IMR-90 (cell line): ENCODE measurements at regions not wholly inside any gene's neighbourhood (a gene's known extent, or its start where the extent isn't known, plus 50 kb on each side); places are given as distances from the start of the nearest gene placed in this dataset.

Experiments used
- ATAC-seq: fragments of 200-7000 bp; cut with Tn5 transposase; 2 replicates; pipeline ENCODE4 v1.9.1; 2020; ENCODE audit warnings: low read depth, mild to moderate bottlenecking, moderate library complexity
- BruUV-seq: library from RNA; stranded (reverse); fragments of 400-500 nt; replicated peaks from 2 replicates; lab custom pipeline; 2021; lab: Mats Ljungman, UMichigan
- CTCF ChIA-PET: fragments of 300-600 bp; formaldehyde crosslinking; extraction: SDS; loops from one replicate; lab custom pipeline; 2021; ENCODE audit warnings: antibody characterized with exemption; lab: Yijun Ruan, JAX
- POLR2A ChIA-PET: fragments of 300-600 bp; sonication (Branson Sonifier 250); formaldehyde crosslinking; loops from one replicate; lab custom pipeline; 2022; ENCODE audit warnings: antibody characterized with exemption; ENCODE audit not compliant: unreplicated experiment; lab: Charles Lee
- DNase-seq: peaks from one replicate; pipeline ENCODE4 v3.0.0; 2013
- H2AFZ ChIP-seq: replicated peaks from 2 replicates; pipeline ENCODE3; 2013; ENCODE audit warnings: low read length, mild to moderate bottlenecking; ENCODE audit not compliant: poor library complexity
- H2AK5ac ChIP-seq: 2 replicates; pipeline ENCODE4 v1.6.1; 2013; ENCODE audit warnings: low read depth, low read length, inconsistent platforms
- H2AK9ac ChIP-seq: replicated peaks from 2 replicates; pipeline ENCODE3; 2013; ENCODE audit warnings: mild to moderate bottlenecking, low read depth, low read length, moderate library complexity; ENCODE audit not compliant: poor library complexity
- H2BK120ac ChIP-seq: 2 replicates; pipeline ENCODE4 v1.6.1; 2013; ENCODE audit warnings: low read depth, low read length, inconsistent platforms
- H2BK15ac ChIP-seq: 3 replicates; pipeline ENCODE4 v1.6.1; 2013; ENCODE audit warnings: low read depth, low read length, inconsistent platforms
- H2BK20ac ChIP-seq: 2 replicates; pipeline ENCODE4 v1.6.1; 2013; ENCODE audit warnings: low read depth, mild to moderate bottlenecking, inconsistent platforms, low read length, moderate library complexity
- H2BK5ac ChIP-seq: 2 replicates; pipeline ENCODE4 v1.6.1; 2013; ENCODE audit warnings: mild to moderate bottlenecking, low read depth, low read length, inconsistent platforms; ENCODE audit not compliant: poor library complexity, severe bottlenecking
- H3K14ac ChIP-seq: replicated peaks from 2 replicates; pipeline ENCODE4 v1.6.1; 2013; ENCODE audit warnings: low read depth, low read length, inconsistent platforms
- H3K18ac ChIP-seq: 2 replicates; pipeline ENCODE4 v1.6.1; 2013; ENCODE audit warnings: low read depth, low read length, control low read depth
- H3K23ac ChIP-seq: 2 replicates; pipeline ENCODE4 v1.6.1; 2013; ENCODE audit warnings: low read depth, low read length, inconsistent platforms
- H3K27ac ChIP-seq: 2 replicates; pipeline ENCODE4 v1.5.1; 2013; ENCODE audit warnings: mild to moderate bottlenecking, control low read depth, low read length; ENCODE audit not compliant: insufficient read depth
- H3K27me3 ChIP-seq: 2 replicates; pipeline ENCODE4 v1.6.1; 2013; ENCODE audit warnings: low read length; ENCODE audit not compliant: control insufficient read depth, insufficient read depth
- H3K36me3 ChIP-seq: 2 replicates; pipeline ENCODE4 v1.6.1; 2013; ENCODE audit warnings: low read length, mixed read lengths; ENCODE audit not compliant: control insufficient read depth, insufficient read depth
- H3K4ac ChIP-seq: 2 replicates; pipeline ENCODE4 v1.6.1; 2013; ENCODE audit warnings: low read depth, low read length, inconsistent platforms
- H3K4me1 ChIP-seq: 2 replicates; pipeline ENCODE4 v1.6.1; 2013; ENCODE audit warnings: low read length, mixed read lengths; ENCODE audit not compliant: control insufficient read depth, insufficient read depth
- H3K4me2 ChIP-seq: 2 replicates; pipeline ENCODE4 v1.6.1; 2013; ENCODE audit warnings: low read depth, mild to moderate bottlenecking, control low read depth, low read length, moderate library complexity
- H3K4me3 ChIP-seq: 2 replicates; pipeline ENCODE4 v1.5.1; 2013; ENCODE audit warnings: low read depth, mild to moderate bottlenecking, control low read depth, low read length, moderate library complexity; ENCODE audit not compliant: insufficient read depth
- H3K56ac ChIP-seq: 2 replicates; pipeline ENCODE4 v1.6.1; 2013; ENCODE audit warnings: low read length, inconsistent platforms; ENCODE audit not compliant: insufficient read depth; ENCODE audit errors: extremely low read depth
- H3K79me1 ChIP-seq, 2 experiments: 2 replicates each; pipeline ENCODE4 v1.6.1; 2013; ENCODE audit warnings: low read length in 2 of 2, inconsistent platforms in 1 of 2, low read depth in 1 of 2
- H3K9ac ChIP-seq: 2 replicates; pipeline ENCODE4 v1.6.1; 2013; ENCODE audit warnings: low read depth, low read length, control low read depth
- H3K9me1 ChIP-seq: 2 replicates; pipeline ENCODE4 v1.6.1; 2013; ENCODE audit warnings: low read length, inconsistent platforms; ENCODE audit not compliant: insufficient read depth
- H3K9me3 ChIP-seq: 2 replicates; pipeline ENCODE4 v1.6.1; 2013; ENCODE audit warnings: low read length; ENCODE audit not compliant: control insufficient read depth, insufficient read depth
- H4K20me1 ChIP-seq: 2 replicates; pipeline ENCODE4 v1.6.1; 2013; ENCODE audit warnings: low read length, inconsistent platforms; ENCODE audit not compliant: insufficient read depth
- H4K5ac ChIP-seq: 2 replicates; pipeline ENCODE4 v1.6.1; 2013; ENCODE audit warnings: mild to moderate bottlenecking, low read depth, low read length, control low read depth
- H4K8ac ChIP-seq, 2 experiments: 2 replicates each; pipeline ENCODE4 v1.6.1; 2013; ENCODE audit warnings: low read depth in 2 of 2, low read length in 2 of 2, control low read depth in 1 of 2, inconsistent platforms in 1 of 2
- H4K91ac ChIP-seq: 2 replicates; pipeline ENCODE4 v1.6.1; 2013; ENCODE audit warnings: low read depth, low read length, inconsistent platforms; ENCODE audit not compliant: insufficient read depth
- BHLHE40 ChIP-seq: fragments of 150-350 bp; IDR thresholded peaks from 2 replicates; pipeline ENCODE4 v1.6.1; 2016; ENCODE audit warnings: mild to moderate bottlenecking, low read depth, low read length
- CEBPB ChIP-seq: IDR thresholded peaks from 2 replicates; pipeline ENCODE4 v1.6.1; 2012; ENCODE audit warnings: low read depth, low read length, improper control_type of control experiment
- CHD1 ChIP-seq: IDR thresholded peaks from 2 replicates; pipeline ENCODE4 v1.6.1; 2012; ENCODE audit warnings: low read depth, low read length, improper control_type of control experiment
- FOS ChIP-seq: fragments of 150-350 bp; IDR thresholded peaks from 2 replicates; pipeline ENCODE4 v1.6.1; 2016; ENCODE audit warnings: low read depth, low read length
- MAFK ChIP-seq: IDR thresholded peaks from 2 replicates; pipeline ENCODE4 v1.6.1; 2012; ENCODE audit warnings: low read depth, low read length, improper control_type of control experiment
- MAZ ChIP-seq: IDR thresholded peaks from 2 replicates; pipeline ENCODE4 v1.6.1; 2012; ENCODE audit warnings: low read depth, mild to moderate bottlenecking, low read length, improper control_type of control experiment, moderate library complexity, borderline replicate concordance
- MXI1 ChIP-seq: IDR thresholded peaks from 2 replicates; pipeline ENCODE4 v1.6.1; 2012; ENCODE audit warnings: low read depth, mild to moderate bottlenecking, low read length, moderate library complexity, borderline replicate concordance
- NFE2L2 ChIP-seq: fragments of 150-350 bp; IDR thresholded peaks from 2 replicates; pipeline ENCODE4 v1.6.1; 2016; ENCODE audit warnings: low read depth, mild to moderate bottlenecking, low read length
- POLR2A ChIP-seq: IDR thresholded peaks from 2 replicates; pipeline ENCODE4 v1.6.1; 2012; ENCODE audit warnings: mild to moderate bottlenecking, low read depth, low read length
- RAD21 ChIP-seq: IDR thresholded peaks from 2 replicates; pipeline ENCODE4 v1.6.1; 2012; ENCODE audit warnings: low read length, improper control_type of control experiment
- RCOR1 ChIP-seq: IDR thresholded peaks from 2 replicates; pipeline ENCODE4 v1.6.1; 2012; ENCODE audit warnings: mild to moderate bottlenecking, low read length, improper control_type of control experiment; ENCODE audit not compliant: insufficient replicate concordance
- RFX5 ChIP-seq: IDR thresholded peaks from 2 replicates; pipeline ENCODE4 v1.8.0; 2012; ENCODE audit warnings: low read depth, mild to moderate bottlenecking, low read length, moderate library complexity
- SMC3 ChIP-seq: fragments of 150-350 bp; IDR thresholded peaks from 2 replicates; pipeline ENCODE4 v1.6.1; 2016; ENCODE audit warnings: low read depth, mild to moderate bottlenecking, antibody characterized with exemption, low read length, moderate library complexity
- WGBS, 2 experiments: methylation state at CpG; one replicate each; pipeline versions ENCODE4 v1.1.5 to v1.1.7; 2013; ENCODE audit warnings: missing lambda C conversion rate in 2 of 2; ENCODE audit not compliant: insufficient read length in 1 of 2; ENCODE audit errors: extremely low coverage in 2 of 2; 5-methylcytosine and 5-hydroxymethylcytosine counted together
- dilution Hi-C: fragments of 300-500 bp; cut with HindIII; formaldehyde crosslinking; loops from one replicate; pipeline ENCODE4 v1.14.3; 2018; ENCODE audit warnings: low sequenced_read_pairs; ENCODE audit not compliant: unreplicated experiment
- in situ Hi-C: fragments of 300-500 bp; cut with MboI; formaldehyde crosslinking; loops from 3 replicates; pipeline ENCODE4 v1.14.3; 2019; ENCODE audit warnings: low sequenced_read_pairs, inconsistent platforms, mixed read lengths
- intact Hi-C: fragments of 100-400 bp; cut with micrococcal nuclease; formaldehyde crosslinking; loops from 2 replicates; pipeline ENCODE4 v1.10.0; 2022
- TF ChIP-seq, protein P1 (sequence below): conservative IDR thresholded peaks from 2 replicates; pipeline ENCODE4 v1.5.1; 2012; ENCODE audit warnings: mild to moderate bottlenecking, low read depth, low read length, improper control_type of control experiment
- TF ChIP-seq, protein P2 (sequence below): fragments of 150-350 bp; IDR thresholded peaks from 2 replicates; pipeline ENCODE4 v1.6.1; 2017; ENCODE audit warnings: mild to moderate bottlenecking, antibody characterized with exemption, low read length, low read depth
- TF ChIP-seq, protein P3 (sequence below): fragments of 150-350 bp; IDR thresholded peaks from 2 replicates; pipeline ENCODE4 v1.6.1; 2016; ENCODE audit warnings: low read depth, mild to moderate bottlenecking, low read length, moderate library complexity, borderline replicate concordance

DNA sequence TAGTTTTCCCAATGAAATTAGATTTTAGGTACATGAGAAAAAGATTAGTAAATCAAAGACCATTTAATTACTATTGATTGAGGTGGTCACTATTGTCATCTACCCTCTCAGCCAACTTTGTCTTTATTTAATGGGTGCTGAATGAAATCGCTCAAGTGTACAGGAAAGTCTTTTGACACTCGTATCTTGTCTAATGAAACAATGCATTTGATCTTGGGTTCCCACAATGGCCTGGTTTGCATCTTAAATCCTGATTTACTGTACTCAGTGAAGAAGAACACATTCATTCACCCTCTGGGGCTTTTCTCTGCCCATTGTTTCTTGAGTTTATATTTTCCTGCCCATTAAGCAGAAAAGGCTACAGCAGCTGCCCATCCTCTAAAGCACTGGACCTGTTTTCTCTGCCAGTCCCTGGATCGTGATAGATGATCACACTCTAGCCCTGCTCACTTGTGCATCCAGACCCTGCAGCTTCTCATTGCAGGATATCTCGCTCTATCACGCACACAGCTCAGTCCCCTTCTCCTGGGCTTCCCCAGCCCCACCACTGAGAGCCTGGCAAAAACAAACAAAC, 1369.3 kb downstream of the AACS start:
- POLR2A ChIA-PET = no interaction called here
- Histone ChIP-seq H3K27ac (no peak overlapping the region), H3K56ac (no peak overlapping the region), H2BK15ac (no peak overlapping the region), H3K36me3 (no peaks in the 10 kb centered on the region), H3K9me1 (no peaks in the 10 kb centered on the region), H4K8ac (no peak overlapping the region), H2BK120ac (no peak overlapping the region), H3K9ac (no peak overlapping the region), H3K4me2 (no peak overlapping the region), H3K23ac (no peak overlapping the region), H2BK5ac (no peak overlapping the region), H2BK20ac (no peak overlapping the region), H4K20me1 (no peaks in the 10 kb centered on the region), H3K27me3 (no peaks in the 10 kb centered on the region), H3K18ac (no peak overlapping the region), H4K91ac (no peak overlapping the region), H4K5ac (no peak overlapping the region), H2AK5ac (no peak overlapping the region), H3K4me3 (no peak overlapping the region), H3K14ac (no peak overlapping the region), H3K9me3 (peaks cover 19% of the 10 kb centered on the region), H2AK9ac (no peak overlapping the region), H3K79me1 (no peaks in the 10 kb centered on the region), H3K4me1 (no peaks in the 10 kb centered on the region), H3K4ac (no peak overlapping the region), H2AFZ (no peak overlapping the region)
- intact Hi-C loops = no loop called here
- in situ Hi-C loops = no loop called here
- DNase-seq (no peak), ATAC-seq (no peak)
- dilution Hi-C loops = no loop called here
- 20% methylated on average over 1 of the region's 5 CpGs; no CpG with 5 or more reads in 1 of the 2 experiments for WGBS, 2 experiments
- CTCF ChIA-PET = no interaction called here
- BruUV-seq = no TSS peak
- no peak for TF ChIP-seq POLR2A
- no peak for TF ChIP-seq SMC3
- no peak for TF ChIP-seq RCOR1
- TF ChIP-seq MAFK = no peak
- no peak for TF ChIP-seq CEBPB
- TF ChIP-seq, protein P1, sequence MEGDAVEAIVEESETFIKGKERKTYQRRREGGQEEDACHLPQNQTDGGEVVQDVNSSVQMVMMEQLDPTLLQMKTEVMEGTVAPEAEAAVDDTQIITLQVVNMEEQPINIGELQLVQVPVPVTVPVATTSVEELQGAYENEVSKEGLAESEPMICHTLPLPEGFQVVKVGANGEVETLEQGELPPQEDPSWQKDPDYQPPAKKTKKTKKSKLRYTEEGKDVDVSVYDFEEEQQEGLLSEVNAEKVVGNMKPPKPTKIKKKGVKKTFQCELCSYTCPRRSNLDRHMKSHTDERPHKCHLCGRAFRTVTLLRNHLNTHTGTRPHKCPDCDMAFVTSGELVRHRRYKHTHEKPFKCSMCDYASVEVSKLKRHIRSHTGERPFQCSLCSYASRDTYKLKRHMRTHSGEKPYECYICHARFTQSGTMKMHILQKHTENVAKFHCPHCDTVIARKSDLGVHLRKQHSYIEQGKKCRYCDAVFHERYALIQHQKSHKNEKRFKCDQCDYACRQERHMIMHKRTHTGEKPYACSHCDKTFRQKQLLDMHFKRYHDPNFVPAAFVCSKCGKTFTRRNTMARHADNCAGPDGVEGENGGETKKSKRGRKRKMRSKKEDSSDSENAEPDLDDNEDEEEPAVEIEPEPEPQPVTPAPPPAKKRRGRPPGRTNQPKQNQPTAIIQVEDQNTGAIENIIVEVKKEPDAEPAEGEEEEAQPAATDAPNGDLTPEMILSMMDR = no peak
- no peak for TF ChIP-seq RFX5
- no peak for TF ChIP-seq MXI1
- TF ChIP-seq, protein P2, sequence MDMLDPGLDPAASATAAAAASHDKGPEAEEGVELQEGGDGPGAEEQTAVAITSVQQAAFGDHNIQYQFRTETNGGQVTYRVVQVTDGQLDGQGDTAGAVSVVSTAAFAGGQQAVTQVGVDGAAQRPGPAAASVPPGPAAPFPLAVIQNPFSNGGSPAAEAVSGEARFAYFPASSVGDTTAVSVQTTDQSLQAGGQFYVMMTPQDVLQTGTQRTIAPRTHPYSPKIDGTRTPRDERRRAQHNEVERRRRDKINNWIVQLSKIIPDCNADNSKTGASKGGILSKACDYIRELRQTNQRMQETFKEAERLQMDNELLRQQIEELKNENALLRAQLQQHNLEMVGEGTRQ = no peak
- TF ChIP-seq FOS = no peak
- TF ChIP-seq MAZ = no peak
- no peak for TF ChIP-seq BHLHE40
- TF ChIP-seq, protein P3, sequence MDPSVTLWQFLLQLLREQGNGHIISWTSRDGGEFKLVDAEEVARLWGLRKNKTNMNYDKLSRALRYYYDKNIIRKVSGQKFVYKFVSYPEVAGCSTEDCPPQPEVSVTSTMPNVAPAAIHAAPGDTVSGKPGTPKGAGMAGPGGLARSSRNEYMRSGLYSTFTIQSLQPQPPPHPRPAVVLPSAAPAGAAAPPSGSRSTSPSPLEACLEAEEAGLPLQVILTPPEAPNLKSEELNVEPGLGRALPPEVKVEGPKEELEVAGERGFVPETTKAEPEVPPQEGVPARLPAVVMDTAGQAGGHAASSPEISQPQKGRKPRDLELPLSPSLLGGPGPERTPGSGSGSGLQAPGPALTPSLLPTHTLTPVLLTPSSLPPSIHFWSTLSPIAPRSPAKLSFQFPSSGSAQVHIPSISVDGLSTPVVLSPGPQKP = no peak
- TF ChIP-seq CHD1 = no peak
- no peak for TF ChIP-seq NFE2L2
- TF ChIP-seq RAD21 = no peak
